ENCODE measurements at regions not wholly inside any gene's neighbourhood (a gene's known extent, or its start where the extent isn't known, plus 50 kb on each side); places are given as distances from the start of the nearest gene placed in this dataset.

DNA sequence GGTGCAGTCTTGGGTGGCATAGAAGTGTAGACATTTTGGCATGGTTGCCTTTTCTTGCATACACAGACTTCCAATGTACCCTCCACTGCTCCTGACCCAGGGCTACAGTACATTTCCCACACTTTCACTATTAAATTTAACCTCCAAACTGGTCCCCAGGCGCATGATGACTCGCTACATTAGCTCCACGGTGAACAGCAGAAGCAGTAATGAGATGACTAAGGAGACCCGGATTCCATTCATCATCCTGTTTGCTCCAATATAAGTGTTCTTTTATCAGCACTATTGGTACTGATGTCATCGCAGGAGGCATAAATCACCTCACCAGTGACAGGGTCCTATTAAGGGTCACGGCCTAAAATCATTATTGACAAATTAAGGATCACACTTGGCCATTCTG, 316.5 kb downstream of the EN1 start:
- FAIRE-seq (no peak), DNase-seq (ENCODE audit: low read depth) (peak; percentile 31)
- Histone ChIP-seq H3K36me3 (ENCODE audit: control insufficient read depth, insufficient read depth, low read length) (no peaks in the 10 kb centered on the region), H3K27me3 (ENCODE audit: control insufficient read depth, insufficient read depth, low read length) (no peaks in the 10 kb centered on the region), H3K4me3 (ENCODE audit: low read depth, low read length) (no peak overlapping the region)
- no peak for TF ChIP-seq CTCF (IDR thresholded peaks at IDR 0.05; ENCODE audit: insufficient read depth, low read length, severe bottlenecking)

DNA sequence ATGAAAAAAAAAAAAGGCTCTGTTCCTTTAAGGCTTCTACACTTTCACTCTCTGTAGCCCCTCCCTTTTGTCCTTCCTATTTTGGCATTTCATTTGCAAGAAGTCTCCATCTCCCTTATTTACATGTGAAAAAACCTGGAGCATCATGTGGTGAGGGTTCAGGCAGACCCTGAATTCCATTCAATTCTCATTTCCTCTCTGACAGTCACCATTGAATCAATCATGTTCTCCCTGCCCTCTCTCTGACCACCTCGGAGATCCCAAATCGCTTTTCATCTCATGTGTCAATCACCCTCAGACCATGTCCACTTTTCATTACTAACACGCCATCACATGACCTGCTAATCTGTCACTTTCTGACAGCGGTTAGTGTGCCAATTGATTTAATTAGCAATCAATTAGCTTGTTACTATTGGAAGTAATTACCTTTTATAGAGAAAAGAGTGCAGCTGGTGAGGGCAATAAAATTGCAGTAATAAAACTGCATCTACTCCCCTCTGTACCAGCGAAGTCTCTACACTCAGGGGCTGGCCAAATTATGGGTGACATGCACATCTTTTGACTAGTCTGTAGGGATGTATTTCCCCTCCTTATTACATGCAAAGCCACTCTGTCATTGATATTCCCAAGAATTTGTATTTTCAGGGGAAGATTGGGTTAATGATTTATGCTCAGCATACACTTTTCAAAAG, 317.4 kb downstream of the EN1 start:
- no peaks in the 10 kb centered on the region for H3K36me3 ChIP-seq (ENCODE audit: control insufficient read depth, insufficient read depth, low read length)
- FAIRE-seq: no peak
- no peak overlapping the region for H3K4me3 ChIP-seq (ENCODE audit: low read depth, low read length)
- DNase-seq (ENCODE audit: low read depth): no peak
- TF ChIP-seq CTCF (IDR thresholded peaks at IDR 0.05; ENCODE audit: insufficient read depth, low read length, severe bottlenecking): no peak
- H3K27me3 ChIP-seq (ENCODE audit: control insufficient read depth, insufficient read depth, low read length): no peaks in the 10 kb centered on the region

- FAIRE-seq (no peak), DNase-seq (ENCODE audit: low read depth) (no peak)
- TF ChIP-seq CTCF (IDR thresholded peaks at IDR 0.05; ENCODE audit: insufficient read depth, low read length, severe bottlenecking): no peak
- Histone ChIP-seq H3K4me3 (ENCODE audit: low read depth, low read length) (no peak overlapping the region), H3K36me3 (ENCODE audit: control insufficient read depth, insufficient read depth, low read length) (no peaks in the 10 kb centered on the region), H3K27me3 (ENCODE audit: control insufficient read depth, insufficient read depth, low read length) (no peaks in the 10 kb centered on the region)
Observed at GRCh38 chr2:118527571-118527970, 319.9 kb downstream of the EN1 start.

DNA sequence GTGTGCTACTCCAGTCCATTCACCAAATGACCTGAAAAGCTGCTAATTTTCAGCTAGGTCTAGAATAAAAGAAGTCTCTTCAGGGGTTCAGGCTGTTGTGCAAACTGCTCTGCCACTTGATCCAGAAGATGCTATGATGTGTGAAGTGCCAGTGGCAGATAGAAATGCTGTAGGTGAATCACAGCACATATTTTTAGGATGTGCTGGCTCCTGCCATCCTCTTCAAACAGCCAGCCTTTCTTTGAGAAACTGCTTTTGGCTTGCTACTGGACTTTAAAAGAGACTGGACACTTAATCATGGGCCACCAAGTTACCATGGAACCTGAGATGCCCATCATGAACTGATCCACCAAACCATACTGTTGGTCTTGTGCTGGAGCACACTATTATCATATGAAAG, 322.1 kb downstream of the EN1 start:
- Histone ChIP-seq H3K36me3 (ENCODE audit: control insufficient read depth, insufficient read depth, low read length) (no peaks in the 10 kb centered on the region), H3K27me3 (ENCODE audit: control insufficient read depth, insufficient read depth, low read length) (no peaks in the 10 kb centered on the region), H3K4me3 (ENCODE audit: low read depth, low read length) (no peak overlapping the region)
- peak; percentile 24 for DNase-seq (ENCODE audit: low read depth)
- no peak for FAIRE-seq
- TF ChIP-seq CTCF (IDR thresholded peaks at IDR 0.05; ENCODE audit: insufficient read depth, low read length, severe bottlenecking): no peak

DNA sequence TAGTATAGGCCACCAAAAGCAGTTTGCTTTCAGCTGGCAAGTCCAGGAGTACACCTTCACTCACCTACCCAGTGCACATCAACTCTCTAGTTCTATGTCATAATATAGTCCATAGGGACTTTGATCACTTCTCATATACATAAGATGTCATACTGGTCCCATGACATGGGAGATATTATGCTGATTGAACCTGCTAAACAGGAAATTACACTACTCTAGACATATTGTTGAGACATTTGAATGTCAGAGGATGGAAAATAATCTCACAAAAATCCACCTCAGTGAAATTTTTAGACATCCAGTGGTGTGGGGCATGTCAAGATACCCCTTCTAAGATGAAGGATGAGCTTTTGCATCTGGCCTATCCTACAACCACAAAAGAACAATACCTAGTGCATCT, 322.5 kb downstream of the EN1 start:
- H3K4me3 ChIP-seq (ENCODE audit: low read depth, low read length): no peak overlapping the region
- FAIRE-seq: no peak
- TF ChIP-seq CTCF (IDR thresholded peaks at IDR 0.05; ENCODE audit: insufficient read depth, low read length, severe bottlenecking): no peak
- no peaks in the 10 kb centered on the region for H3K36me3 ChIP-seq (ENCODE audit: control insufficient read depth, insufficient read depth, low read length)
- DNase-seq (ENCODE audit: low read depth): no peak
- no peaks in the 10 kb centered on the region for H3K27me3 ChIP-seq (ENCODE audit: control insufficient read depth, insufficient read depth, low read length)

DNA sequence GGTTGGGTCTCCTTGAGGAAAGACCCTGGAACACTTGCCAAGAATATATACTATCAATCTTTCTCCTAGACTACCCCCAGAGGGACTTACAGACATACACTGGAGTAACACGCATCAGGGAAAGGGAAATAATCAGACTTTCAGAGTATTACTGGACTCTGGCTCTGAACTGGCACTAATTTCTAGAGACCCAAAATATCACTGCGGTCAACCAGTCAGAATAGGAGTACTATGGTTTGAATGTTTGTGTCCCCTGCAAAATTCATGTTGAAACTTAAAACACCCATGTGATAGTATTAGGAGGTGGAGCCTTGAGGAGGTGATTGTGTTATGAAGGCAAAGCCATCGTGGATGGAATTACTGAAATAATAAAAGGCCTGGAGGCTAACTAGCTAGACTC, 323.7 kb downstream of the EN1 start:
- H3K36me3 ChIP-seq (ENCODE audit: control insufficient read depth, insufficient read depth, low read length): no peaks in the 10 kb centered on the region
- H3K27me3 ChIP-seq (ENCODE audit: control insufficient read depth, insufficient read depth, low read length): no peaks in the 10 kb centered on the region
- DNase-seq (ENCODE audit: low read depth) (no peak), FAIRE-seq (no peak)
- H3K4me3 ChIP-seq (ENCODE audit: low read depth, low read length): no peak overlapping the region
- TF ChIP-seq CTCF (IDR thresholded peaks at IDR 0.05; ENCODE audit: insufficient read depth, low read length, severe bottlenecking): no peak

Data from bronchial epithelial cell (primary cell).